ENCODE measurements at regions not wholly inside any gene's neighbourhood (a gene's known extent, or its start where the extent isn't known, plus 50 kb on each side); places are given as distances from the start of the nearest gene placed in this dataset.
"Not testable (repeated sequence)": the region's sequence is repeated elsewhere in the genome, so short reads cannot be mapped to it uniquely, and the experiment has no call there.

- no peak for DNase-seq
These were observed 183.4 kb upstream of the RFC3 start for GRCh38 chr13:33634546-33634982.

DNA sequence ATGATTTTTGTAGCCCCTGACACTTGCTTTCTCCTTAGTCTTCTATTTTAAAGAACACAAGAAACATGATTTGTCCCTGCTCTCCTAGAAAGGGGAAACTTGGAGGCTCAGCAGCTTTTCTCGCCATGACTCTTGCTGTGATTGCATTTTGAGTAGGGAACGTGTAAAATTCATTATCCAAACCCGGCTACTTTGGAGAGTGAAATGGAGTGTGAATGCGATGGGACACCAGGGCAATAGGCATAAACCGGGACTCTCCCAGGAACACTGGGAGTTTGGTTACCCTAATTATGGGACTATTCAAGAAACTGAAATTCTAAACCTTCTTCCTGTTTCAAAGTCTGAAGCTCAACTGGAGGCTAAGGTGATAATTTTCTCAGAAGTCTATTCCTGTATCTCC lies 181.7 kb upstream of the RFC3 start:
- no peak for DNase-seq

DNA sequence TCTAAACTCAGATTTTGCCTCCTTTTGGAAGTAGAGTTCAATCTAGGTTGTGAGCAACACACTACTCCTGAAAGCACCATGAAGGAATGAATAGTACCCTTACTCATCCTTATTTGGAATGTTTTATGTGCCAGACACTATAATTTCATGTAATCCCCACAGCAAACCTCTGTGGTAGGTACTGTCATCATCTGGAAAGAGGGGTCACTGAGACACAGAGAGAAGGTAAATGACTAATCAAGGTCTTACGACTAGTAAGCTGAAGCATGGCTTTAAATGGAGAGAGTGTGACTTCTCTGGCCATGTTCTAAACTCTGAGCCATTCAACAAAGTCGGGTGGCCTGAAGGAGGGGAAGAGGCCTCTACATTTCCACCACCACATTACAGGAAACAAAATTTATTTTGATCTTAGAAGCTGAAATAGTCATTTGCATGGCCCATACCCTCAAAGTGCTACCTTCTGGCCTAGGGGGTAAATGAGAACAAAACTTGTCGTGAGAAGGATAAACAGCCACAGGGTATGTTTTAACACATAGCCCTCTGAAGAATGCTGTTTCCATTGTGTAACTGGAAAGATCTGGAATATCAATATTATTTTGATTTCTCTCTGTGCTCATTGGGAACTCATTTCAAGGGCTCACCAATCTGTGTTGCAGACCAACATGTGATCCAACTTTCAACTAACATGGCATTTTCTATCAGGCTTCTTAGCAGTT lies 180.8 kb upstream of the RFC3 start:
- no peak for DNase-seq

- no peak for DNase-seq
These were observed 179.8 kb upstream of the RFC3 start for GRCh38 chr13:33637978-33638743.

GRCh38 chr13:33639158-33639557 lies 178.8 kb upstream of the RFC3 start:
- DNase-seq, result no peak

DNA sequence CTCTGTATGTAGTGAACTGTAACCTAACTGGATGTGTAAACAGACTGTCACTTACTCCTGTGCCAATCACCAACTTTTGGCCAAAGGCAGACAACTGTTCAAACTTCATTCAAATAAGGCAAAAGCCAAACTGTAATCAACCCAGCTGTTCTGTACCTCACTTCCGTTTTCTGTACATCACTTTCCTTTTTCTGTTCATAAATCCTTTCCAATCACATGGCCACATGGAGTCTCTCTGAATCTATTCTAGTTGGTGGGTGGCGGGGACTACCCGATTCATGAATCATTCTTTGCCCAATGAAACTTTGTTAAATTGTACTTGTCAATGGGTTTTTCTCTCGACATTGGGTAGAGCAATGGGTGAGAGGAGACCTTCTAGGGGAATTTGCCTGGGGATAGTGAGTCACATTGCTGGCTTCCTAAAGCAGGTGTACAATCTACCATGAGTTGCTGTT lies 178.3 kb upstream of the RFC3 start:
- no peak for DNase-seq

GRCh38 chr13:33640832-33641231 lies 177.1 kb upstream of the RFC3 start:
- DNase-seq, result no peak

GRCh38 chr13:33642374-33643065 lies 175.4 kb upstream of the RFC3 start:
- no peak for DNase-seq

DNA sequence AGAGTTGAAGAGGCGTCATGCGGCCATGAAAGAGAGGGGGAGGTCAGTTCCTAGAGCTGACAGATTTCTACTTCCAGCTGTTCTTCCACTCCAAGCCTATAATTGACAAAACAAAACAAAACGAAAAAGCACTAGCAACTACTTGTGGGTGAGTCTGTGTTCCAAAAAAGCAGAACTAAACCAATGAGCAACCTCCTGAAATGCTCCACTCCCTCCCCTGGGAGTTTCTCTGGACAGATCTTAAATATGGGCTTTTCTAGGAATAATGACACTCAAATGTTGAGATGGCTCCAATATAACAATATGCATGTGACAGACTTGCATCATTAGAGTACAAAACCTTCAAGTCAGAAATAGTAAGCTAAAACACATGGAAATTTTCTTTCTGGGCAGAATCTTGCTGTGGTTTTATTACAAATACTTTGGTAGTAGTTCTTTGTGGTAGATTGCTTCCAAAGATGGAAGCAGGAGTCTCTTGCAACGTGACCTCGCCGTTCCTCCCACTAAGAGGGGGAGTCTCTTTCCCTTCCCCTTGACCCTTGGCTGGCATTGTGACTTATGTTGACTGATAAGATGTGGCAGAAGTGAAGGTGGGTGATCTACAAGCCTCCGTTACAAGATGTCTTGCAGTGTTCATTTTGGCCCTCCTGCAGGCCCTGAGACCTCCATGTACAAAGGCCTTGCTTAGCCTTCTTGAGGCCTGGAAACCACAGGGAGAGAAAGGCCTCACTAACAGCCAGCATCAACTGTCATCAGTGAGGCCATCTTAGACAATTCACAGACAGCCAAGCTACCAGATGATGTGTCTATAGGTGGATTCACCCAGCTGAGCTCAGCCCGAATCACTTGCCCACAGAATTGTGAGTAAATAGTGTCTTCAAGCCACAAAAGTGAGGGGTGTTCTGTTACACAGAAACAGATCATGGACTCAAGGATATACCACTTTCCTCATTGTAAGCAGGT lies 173.1 kb upstream of the RFC3 start:
- no peak for DNase-seq

- DNase-seq, result no peak
These were observed 172.1 kb upstream of the RFC3 start for GRCh38 chr13:33645591-33646554.

- DNase-seq, result no peak
These were observed 168.6 kb upstream of the RFC3 start for GRCh38 chr13:33649212-33649878.

- no peak for DNase-seq
These were observed 166.2 kb upstream of the RFC3 start for GRCh38 chr13:33651766-33652165.

DNA sequence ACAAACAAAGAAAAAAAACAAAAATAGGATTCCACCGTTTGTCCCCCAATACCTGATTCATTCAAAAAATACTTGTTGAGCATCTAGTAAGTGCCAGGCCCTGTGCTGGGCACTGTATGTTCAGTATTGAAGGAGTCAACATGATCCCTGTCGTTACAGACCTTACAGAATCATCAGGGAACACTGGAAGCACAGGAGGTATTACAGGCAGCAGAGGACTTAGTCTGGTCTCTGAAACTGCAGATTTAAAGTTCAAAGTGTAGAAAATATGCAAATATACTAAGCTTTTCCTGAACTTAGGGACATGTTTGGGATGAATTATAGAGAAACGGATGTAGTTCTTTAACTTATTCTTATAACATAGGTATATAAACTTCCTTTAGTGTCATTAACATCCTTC lies 160.7 kb upstream of the RFC3 start:
- no peak for DNase-seq

- DNase-seq, result no peak
These were observed 158.5 kb upstream of the RFC3 start for GRCh38 chr13:33659466-33659865.

GRCh38 chr13:33659894-33660293 lies 158.1 kb upstream of the RFC3 start:
- no peak for DNase-seq

DNA sequence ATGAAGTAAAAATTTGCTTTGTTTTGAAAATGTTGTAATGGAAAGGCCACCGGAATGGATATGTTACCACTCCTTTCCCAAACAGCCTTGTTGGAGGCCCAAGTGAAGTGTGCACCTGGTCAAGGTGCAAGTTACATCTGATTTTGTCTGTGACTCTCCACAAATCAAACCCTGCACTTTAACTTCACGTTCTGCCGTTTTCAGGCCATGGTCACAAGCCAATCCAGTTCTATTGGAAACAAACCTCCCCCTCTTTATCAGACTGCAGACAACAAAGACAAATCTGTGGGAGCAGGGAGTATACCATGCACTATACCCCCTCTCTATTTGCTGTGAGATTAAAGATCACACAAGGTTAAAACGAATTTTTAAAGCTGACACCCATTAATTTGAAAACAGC lies 155.6 kb upstream of the RFC3 start:
- DNase-seq, result no peak

- no peak for DNase-seq
These were observed 152.2 kb upstream of the RFC3 start for GRCh38 chr13:33665626-33666175.

- DNase-seq, result no peak
These were observed 146.4 kb upstream of the RFC3 start for GRCh38 chr13:33671560-33671959.

DNA sequence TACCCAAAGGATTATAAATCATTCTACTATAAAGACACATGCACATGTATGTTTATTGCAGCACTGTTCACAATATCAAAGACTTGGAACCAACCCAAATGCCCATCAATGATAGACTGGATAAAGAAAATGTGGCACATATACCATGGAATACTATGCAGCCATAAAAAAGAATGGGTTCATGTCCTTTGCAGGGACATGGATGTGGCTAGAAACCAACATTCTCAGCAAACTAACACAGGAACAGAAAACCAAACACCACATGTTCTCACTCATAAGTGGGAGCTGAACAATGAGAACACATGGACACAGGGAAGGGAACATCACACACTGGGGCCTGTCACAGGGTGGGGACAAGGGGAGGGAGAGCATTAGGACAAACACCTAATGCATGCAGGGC lies 145.9 kb upstream of the RFC3 start:
- not testable (repeated sequence) for DNase-seq

Measured in NCI-H526 (cell line).